HepG2 (cell line): ENCODE measurements at regions not wholly inside any gene's neighbourhood (a gene's known extent, or its start where the extent isn't known, plus 50 kb on each side); places are given as distances from the start of the nearest gene placed in this dataset.

ENCODE experiments used
- MEF2D ChIP-seq: sonication (generic); formaldehyde crosslinking; IDR thresholded peaks from 2 replicates; pipeline ENCODE4 v1.5.1; 2020; ENCODE audit warnings: mild to moderate bottlenecking, missing genetic modification reagents
- NFYB ChIP-seq: sonication (generic); formaldehyde crosslinking; IDR thresholded peaks from 2 replicates; pipeline ENCODE4 v1.4.0; 2020; ENCODE audit warnings: missing genetic modification reagents
- RNF2 ChIP-seq: fragments of 450-650 bp; conservative IDR thresholded peaks from 2 replicates; pipeline ENCODE4 v1.6.1; 2016; ENCODE audit warnings: low read depth
- ZNF17 ChIP-seq: sonication (generic); formaldehyde crosslinking; IDR thresholded peaks from 2 replicates; pipeline ENCODE4 v1.5.0; 2020; ENCODE audit warnings: mild to moderate bottlenecking, missing genetic modification reagents
- ZNF274 ChIP-seq: sonication (generic); formaldehyde crosslinking; IDR thresholded peaks from 2 replicates; pipeline ENCODE4 v1.5.1; 2020; ENCODE audit warnings: mild to moderate bottlenecking, missing genetic modification reagents
- ZNF781 ChIP-seq: sonication (generic); formaldehyde crosslinking; IDR thresholded peaks from 2 replicates; pipeline ENCODE4 v1.5.1; 2020; ENCODE audit warnings: borderline replicate concordance, mild to moderate bottlenecking, missing genetic modification reagents; ENCODE audit errors: not compliant biosample characterization
- ZSCAN22 ChIP-seq: sonication (generic); formaldehyde crosslinking; IDR thresholded peaks from 2 replicates; pipeline ENCODE4 v1.4.0; 2020; ENCODE audit warnings: mild to moderate bottlenecking, missing genetic modification reagents
- TF ChIP-seq, protein P1 (sequence below): sonication (generic); formaldehyde crosslinking; IDR thresholded peaks from 2 replicates; pipeline ENCODE4 v1.4.0; 2020; ENCODE audit warnings: mild to moderate bottlenecking, missing genetic modification reagents
- TF ChIP-seq, protein P2 (sequence below), 2 experiments: fragments of 450-650 bp in 1 of 2; sonication (generic) in 1 of 2; formaldehyde crosslinking in 1 of 2; IDR thresholded peaks; 2 replicates each; pipeline versions ENCODE4 v1.6.1 to v1.8.0; 2016 to 2022; ENCODE audit warnings: antibody characterized with exemption in 1 of 2, mild to moderate bottlenecking in 1 of 2, missing genetic modification reagents in 1 of 2

DNA sequence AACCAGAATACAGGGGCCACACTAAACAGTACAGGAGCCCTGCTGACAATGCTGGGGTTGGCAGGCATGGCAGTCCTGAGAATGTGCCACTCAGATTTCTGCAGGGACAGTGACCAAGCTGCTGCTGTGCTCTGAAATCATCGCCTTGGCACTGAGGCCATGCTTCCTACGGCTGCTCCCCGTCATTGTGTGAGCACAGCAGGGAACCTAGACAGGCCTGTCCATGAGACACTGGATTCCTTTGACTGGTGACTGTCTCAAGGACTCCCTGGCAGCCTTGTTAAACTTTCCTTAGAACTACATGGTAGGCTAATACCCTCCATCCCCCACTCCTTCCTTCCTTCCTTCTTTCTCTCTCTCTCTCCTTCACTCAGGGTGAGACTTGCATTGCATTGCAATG, 111.4 kb downstream of the LUZP4 start:
- TF ChIP-seq ZSCAN22 (CRISPR knock-in tag) (no peak), NFYB (no peak), RNF2 (no peak), ZNF274 (CRISPR knock-in tag) (no peak), MEF2D (no peak), ZNF17 (no peak), ZNF781 (no peak)
- TF ChIP-seq, protein P1, sequence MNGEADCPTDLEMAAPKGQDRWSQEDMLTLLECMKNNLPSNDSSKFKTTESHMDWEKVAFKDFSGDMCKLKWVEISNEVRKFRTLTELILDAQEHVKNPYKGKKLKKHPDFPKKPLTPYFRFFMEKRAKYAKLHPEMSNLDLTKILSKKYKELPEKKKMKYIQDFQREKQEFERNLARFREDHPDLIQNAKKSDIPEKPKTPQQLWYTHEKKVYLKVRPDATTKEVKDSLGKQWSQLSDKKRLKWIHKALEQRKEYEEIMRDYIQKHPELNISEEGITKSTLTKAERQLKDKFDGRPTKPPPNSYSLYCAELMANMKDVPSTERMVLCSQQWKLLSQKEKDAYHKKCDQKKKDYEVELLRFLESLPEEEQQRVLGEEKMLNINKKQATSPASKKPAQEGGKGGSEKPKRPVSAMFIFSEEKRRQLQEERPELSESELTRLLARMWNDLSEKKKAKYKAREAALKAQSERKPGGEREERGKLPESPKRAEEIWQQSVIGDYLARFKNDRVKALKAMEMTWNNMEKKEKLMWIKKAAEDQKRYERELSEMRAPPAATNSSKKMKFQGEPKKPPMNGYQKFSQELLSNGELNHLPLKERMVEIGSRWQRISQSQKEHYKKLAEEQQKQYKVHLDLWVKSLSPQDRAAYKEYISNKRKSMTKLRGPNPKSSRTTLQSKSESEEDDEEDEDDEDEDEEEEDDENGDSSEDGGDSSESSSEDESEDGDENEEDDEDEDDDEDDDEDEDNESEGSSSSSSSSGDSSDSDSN (CRISPR knock-in tag), result no peak
- TF ChIP-seq, protein P2, sequence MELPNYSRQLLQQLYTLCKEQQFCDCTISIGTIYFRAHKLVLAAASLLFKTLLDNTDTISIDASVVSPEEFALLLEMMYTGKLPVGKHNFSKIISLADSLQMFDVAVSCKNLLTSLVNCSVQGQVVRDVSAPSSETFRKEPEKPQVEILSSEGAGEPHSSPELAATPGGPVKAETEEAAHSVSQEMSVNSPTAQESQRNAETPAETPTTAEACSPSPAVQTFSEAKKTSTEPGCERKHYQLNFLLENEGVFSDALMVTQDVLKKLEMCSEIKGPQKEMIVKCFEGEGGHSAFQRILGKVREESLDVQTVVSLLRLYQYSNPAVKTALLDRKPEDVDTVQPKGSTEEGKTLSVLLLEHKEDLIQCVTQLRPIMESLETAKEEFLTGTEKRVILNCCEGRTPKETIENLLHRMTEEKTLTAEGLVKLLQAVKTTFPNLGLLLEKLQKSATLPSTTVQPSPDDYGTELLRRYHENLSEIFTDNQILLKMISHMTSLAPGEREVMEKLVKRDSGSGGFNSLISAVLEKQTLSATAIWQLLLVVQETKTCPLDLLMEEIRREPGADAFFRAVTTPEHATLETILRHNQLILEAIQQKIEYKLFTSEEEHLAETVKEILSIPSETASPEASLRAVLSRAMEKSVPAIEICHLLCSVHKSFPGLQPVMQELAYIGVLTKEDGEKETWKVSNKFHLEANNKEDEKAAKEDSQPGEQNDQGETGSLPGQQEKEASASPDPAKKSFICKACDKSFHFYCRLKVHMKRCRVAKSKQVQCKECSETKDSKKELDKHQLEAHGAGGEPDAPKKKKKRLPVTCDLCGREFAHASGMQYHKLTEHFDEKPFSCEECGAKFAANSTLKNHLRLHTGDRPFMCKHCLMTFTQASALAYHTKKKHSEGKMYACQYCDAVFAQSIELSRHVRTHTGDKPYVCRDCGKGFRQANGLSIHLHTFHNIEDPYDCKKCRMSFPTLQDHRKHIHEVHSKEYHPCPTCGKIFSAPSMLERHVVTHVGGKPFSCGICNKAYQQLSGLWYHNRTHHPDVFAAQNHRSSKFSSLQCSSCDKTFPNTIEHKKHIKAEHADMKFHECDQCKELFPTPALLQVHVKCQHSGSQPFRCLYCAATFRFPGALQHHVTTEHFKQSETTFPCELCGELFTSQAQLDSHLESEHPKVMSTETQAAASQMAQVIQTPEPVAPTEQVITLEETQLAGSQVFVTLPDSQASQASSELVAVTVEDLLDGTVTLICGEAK (IDR thresholded peaks at IDR 0.05), result no peak
- TF ChIP-seq, protein P2 (CRISPR knock-in tag; IDR thresholded peaks at IDR 0.05), result no peak
